Muscle of leg (tissue), 3 donors: ENCODE measurements at regions not wholly inside any gene's neighbourhood (a gene's known extent, or its start where the extent isn't known, plus 50 kb on each side); places are given as distances from the start of the nearest gene placed in this dataset.

Experiments used
- DNase-seq: peaks from one replicate; pipeline ENCODE4 v3.0.0; 2013
- H3K27ac ChIP-seq: one replicate; pipeline ENCODE4 v1.5.1; 2013; ENCODE audit warnings: mild to moderate bottlenecking, low read length, control low read depth
- H3K27me3 ChIP-seq: one replicate; pipeline ENCODE4 v1.6.1; 2013; ENCODE audit warnings: low read length; ENCODE audit not compliant: control insufficient read depth, insufficient read depth
- H3K36me3 ChIP-seq: one replicate; pipeline ENCODE4 v1.6.1; 2013; ENCODE audit warnings: low read length; ENCODE audit not compliant: control insufficient read depth, insufficient read depth
- H3K4me1 ChIP-seq: one replicate; pipeline ENCODE4 v1.6.1; 2013; ENCODE audit warnings: low read length; ENCODE audit not compliant: control insufficient read depth, insufficient read depth
- H3K4me3 ChIP-seq: one replicate; pipeline ENCODE4 v1.5.1; 2013; ENCODE audit warnings: low read length, control low read depth
- H3K9me3 ChIP-seq: replicated peaks from 2 replicates; pipeline ENCODE4 v1.6.1; 2013; ENCODE audit warnings: low read depth, low read length; ENCODE audit not compliant: control insufficient read depth
- WGBS: methylation state at CpG from one replicate; pipeline ENCODE4 v1.1.5; 2013; ENCODE audit warnings: missing lambda C conversion rate; ENCODE audit not compliant: insufficient coverage; 5-methylcytosine and 5-hydroxymethylcytosine counted together

- WGBS, result 66% methylated on average over 2 of the region's 3 CpGs
- H3K9me3 ChIP-seq, result no peaks in the 10 kb centered on the region
- H3K4me1 ChIP-seq, result no peaks in the 10 kb centered on the region
- DNase-seq, result no peak
- H3K27me3 ChIP-seq, result peaks cover 9% of the 10 kb centered on the region
- H3K27ac ChIP-seq, result no peak overlapping the region
- H3K36me3 ChIP-seq, result no peaks in the 10 kb centered on the region
- H3K4me3 ChIP-seq, result no peak overlapping the region
Measured at GRCh38 chr1:34270181-34270580, 93.5 kb downstream of the C1orf94 start.

DNA sequence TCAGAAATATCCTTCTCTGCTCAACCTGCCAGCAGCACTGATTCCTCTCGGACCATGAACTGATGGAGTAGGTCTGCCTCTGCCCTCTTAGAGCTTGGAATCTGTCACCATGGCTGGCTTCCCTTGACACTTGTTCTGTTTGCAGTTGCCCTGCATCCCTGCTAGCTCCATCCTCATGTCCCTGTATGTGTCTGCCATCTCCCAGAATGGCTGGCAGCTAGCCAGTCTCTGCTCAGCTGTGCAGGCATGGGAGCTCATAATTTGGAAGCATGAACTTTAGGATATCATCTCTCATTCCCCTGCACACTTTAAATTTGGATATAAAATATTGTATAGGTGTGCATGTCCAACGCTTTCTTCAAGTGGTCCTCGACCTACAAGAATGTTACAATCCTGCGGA is 95.4 kb downstream of the C1orf94 start:
- H3K4me1 ChIP-seq, result no peaks in the 10 kb centered on the region
- H3K9me3 ChIP-seq, result no peaks in the 10 kb centered on the region
- no peak for DNase-seq
- WGBS, result 86% methylated on average over 1 of the region's 4 CpGs
- H3K27ac ChIP-seq, result no peak overlapping the region
- no peak overlapping the region for H3K4me3 ChIP-seq
- no peaks in the 10 kb centered on the region for H3K27me3 ChIP-seq
- no peaks in the 10 kb centered on the region for H3K36me3 ChIP-seq

DNA sequence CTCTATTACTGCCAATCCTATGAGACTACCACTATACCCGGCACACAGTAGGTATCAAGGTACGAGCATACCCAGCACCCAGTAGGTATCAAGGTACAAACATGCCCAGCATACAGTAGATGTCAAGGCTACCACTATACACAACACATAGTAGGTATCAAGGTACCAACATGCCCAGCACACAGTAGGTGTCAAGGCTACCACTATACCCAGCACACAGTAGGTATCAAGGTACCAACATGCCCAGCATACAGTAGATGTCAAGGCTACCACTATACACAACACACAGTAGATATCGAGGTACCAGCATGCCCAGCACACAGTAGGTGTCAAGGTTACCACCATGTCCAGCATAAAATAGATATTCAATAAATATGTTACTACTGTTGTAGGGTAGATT is 98.4 kb downstream of the C1orf94 start:
- Histone ChIP-seq H3K27ac (no peak overlapping the region), H3K4me3 (no peak overlapping the region), H3K36me3 (no peaks in the 10 kb centered on the region), H3K27me3 (no peaks in the 10 kb centered on the region), H3K9me3 (no peaks in the 10 kb centered on the region), H3K4me1 (no peaks in the 10 kb centered on the region)
- DNase-seq, result no peak
- 80% methylated on average over 1 of the region's 3 CpGs for WGBS

DNA sequence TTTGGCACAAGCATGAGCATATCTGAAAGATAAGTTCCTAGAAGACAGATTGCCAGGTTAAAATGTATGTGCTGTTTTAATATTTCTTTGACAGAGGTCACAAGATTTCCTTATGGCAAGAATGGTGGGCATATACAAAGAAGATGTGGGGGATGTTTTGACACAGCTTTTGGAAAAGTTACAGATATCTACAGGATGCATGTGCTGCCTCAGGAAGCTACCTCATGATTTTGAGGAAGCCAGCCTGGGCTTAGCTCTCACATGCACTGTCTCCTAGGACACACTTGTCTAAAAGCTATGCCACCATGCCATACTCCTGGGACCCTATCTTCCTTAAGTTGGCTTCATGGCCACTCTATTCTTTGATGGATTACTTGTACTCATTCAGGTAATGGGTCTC is 99.9 kb downstream of the C1orf94 start:
- no peak for DNase-seq
- Histone ChIP-seq H3K4me1 (no peaks in the 10 kb centered on the region), H3K9me3 (no peaks in the 10 kb centered on the region), H3K27me3 (no peaks in the 10 kb centered on the region), H3K4me3 (no peak overlapping the region), H3K27ac (no peak overlapping the region), H3K36me3 (no peaks in the 10 kb centered on the region)

DNA sequence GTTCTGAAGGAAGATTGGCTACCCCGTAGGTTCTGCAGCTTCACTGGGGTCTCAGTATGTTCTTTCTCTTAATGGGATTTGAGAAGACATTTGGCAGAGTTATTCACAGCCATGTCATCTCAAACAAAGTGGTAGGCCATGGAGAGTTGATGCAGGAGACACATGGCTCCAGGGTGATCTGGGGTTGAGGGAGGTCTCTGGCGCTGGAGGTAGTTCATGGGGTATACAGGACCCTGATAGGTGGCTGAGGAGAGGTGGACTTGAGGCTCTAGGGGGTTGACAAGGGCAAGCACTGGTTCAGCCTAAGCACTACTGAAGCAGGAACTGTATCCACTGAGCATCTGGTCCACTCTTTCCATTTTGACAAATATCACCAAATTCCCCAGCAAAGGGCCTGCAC is 100.4 kb downstream of the C1orf94 start:
- no peaks in the 10 kb centered on the region for H3K36me3 ChIP-seq
- no peaks in the 10 kb centered on the region for H3K27me3 ChIP-seq
- no peak for DNase-seq
- H3K9me3 ChIP-seq, result no peaks in the 10 kb centered on the region
- 89% methylated on average over 2 of the region's 2 CpGs for whole genome bisulfite sequencing
- no peaks in the 10 kb centered on the region for H3K4me1 ChIP-seq
- no peak overlapping the region for H3K27ac ChIP-seq
- H3K4me3 ChIP-seq, result no peak overlapping the region

DNA sequence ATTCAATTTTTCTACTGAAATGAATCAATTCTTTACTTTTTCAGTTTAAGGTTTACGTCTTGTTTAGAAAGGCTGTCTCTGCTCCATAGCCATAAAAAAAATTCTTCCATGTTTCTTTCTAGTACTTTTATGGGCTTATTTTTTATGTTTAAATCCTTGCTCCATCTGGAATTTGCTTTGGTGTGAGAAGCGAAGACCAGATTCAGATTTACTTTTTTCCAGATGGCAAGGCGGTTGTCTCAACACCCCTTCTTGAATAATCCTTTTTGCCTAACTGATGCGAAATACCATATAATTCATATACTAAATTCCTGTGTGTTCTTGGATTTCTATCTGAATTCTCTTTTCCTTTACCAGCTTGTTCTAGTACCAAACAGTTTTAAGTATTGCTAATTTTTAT is 101.5 kb downstream of the C1orf94 start:
- Histone ChIP-seq H3K27me3 (no peaks in the 10 kb centered on the region), H3K9me3 (no peaks in the 10 kb centered on the region), H3K27ac (no peak overlapping the region), H3K4me3 (no peak overlapping the region), H3K36me3 (no peaks in the 10 kb centered on the region), H3K4me1 (no peaks in the 10 kb centered on the region)
- no CpG with 5 or more reads among the region's 4 CpGs for WGBS
- DNase-seq, result peak; percentile 28

GRCh38 chr1:34279971-34280370 is 103.3 kb downstream of the C1orf94 start:
- H3K4me3 ChIP-seq, result no peak overlapping the region
- WGBS, result no CpG with 5 or more reads among the region's 1 CpG
- H3K27ac ChIP-seq, result no peak overlapping the region
- H3K27me3 ChIP-seq, result no peaks in the 10 kb centered on the region
- no peaks in the 10 kb centered on the region for H3K9me3 ChIP-seq
- no peaks in the 10 kb centered on the region for H3K36me3 ChIP-seq
- H3K4me1 ChIP-seq, result no peaks in the 10 kb centered on the region
- DNase-seq, result no peak

DNA sequence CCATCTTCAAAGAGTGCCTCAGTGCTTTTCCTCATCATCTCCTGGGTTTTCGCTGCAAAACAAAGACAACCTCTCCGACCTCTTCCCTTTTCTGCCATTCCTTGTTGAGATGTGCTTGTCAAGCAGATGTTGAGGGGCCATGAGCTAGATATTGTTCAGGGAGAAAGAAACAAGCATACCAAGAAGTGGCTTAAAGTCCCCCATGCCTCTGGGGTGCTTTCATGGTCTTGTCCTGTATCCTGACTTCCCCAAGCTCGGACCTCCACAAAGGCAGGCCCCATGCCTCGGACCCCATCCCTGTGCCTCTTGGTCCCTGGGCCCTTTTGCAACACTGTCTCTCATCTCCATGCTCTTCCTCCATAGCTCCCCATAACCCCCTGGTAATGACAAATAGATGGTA is 103.8 kb downstream of the C1orf94 start:
- Histone ChIP-seq H3K36me3 (no peaks in the 10 kb centered on the region), H3K9me3 (no peaks in the 10 kb centered on the region), H3K27ac (no peak overlapping the region), H3K27me3 (no peaks in the 10 kb centered on the region), H3K4me1 (no peaks in the 10 kb centered on the region), H3K4me3 (no peak overlapping the region)
- WGBS, result 40% methylated on average over 1 of the region's 4 CpGs
- no peak for DNase-seq

- no peaks in the 10 kb centered on the region for H3K36me3 ChIP-seq
- DNase-seq, result no peak
- H3K27me3 ChIP-seq, result no peaks in the 10 kb centered on the region
- no peak overlapping the region for H3K27ac ChIP-seq
- no peaks in the 10 kb centered on the region for H3K4me1 ChIP-seq
- H3K9me3 ChIP-seq, result no peaks in the 10 kb centered on the region
- no peak overlapping the region for H3K4me3 ChIP-seq
- WGBS, result 52% methylated on average over 3 of the region's 3 CpGs
Measured at GRCh38 chr1:34283142-34283541, 106.4 kb downstream of the C1orf94 start.

DNA sequence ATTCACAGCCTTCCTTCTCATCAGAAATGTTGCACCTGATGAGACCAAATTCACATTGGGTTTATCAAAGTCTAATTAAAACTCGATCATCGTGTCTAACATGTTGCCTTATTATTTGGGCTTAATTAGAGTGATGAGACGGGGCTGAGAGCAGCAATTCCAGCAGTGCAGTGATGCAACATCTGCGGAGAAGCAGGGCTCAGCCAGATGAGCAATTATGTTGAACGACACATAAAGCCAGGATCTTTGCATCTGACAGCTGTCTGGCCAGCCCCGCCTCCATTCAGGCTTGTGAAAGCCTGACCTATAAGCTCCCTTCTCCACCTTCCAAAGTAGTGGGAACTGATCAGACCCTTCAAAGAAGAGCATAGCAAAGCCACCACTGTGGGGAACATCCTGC is 109.8 kb downstream of the C1orf94 start:
- 53% methylated on average over 5 of the region's 6 CpGs for WGBS
- Histone ChIP-seq H3K27ac (no peak overlapping the region), H3K27me3 (no peaks in the 10 kb centered on the region)

DNA sequence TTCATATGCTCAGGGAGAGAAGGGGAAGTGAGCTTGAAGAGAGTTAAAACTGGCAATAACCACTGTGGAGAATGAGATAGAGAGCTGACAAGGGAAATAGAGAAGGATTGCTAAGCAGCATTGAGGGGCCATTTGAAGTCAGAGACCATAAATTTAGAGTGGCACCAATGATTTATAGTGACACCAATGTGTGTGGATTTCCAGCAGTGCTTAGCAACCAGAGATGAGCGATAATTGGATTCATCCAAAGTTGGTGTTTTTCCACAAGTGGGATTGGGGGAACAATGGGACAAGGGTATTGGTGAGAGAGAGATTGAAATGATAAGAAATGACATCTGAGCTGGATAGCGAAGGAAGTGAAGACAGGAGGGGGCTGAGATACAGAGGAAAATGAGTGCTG is 114.1 kb downstream of the C1orf94 start:
- Histone ChIP-seq H3K4me3 (no peak overlapping the region), H3K36me3 (no peaks in the 10 kb centered on the region), H3K9me3 (no peaks in the 10 kb centered on the region), H3K27me3 (no peaks in the 10 kb centered on the region), H3K27ac (no peak overlapping the region), H3K4me1 (no peaks in the 10 kb centered on the region)
- DNase-seq, result no peak
- 91% methylated on average over 2 of the region's 2 CpGs for WGBS

More for the DNA sequence above, 109.8 kb downstream of the C1orf94 start:
- Histone ChIP-seq H3K36me3 (no peaks in the 10 kb centered on the region), H3K9me3 (no peaks in the 10 kb centered on the region), H3K4me3 (no peak overlapping the region), H3K4me1 (no peaks in the 10 kb centered on the region)
- DNase-seq, result no peak
